ENCODE measurements at regions not wholly inside any gene's neighbourhood (a gene's known extent, or its start where the extent isn't known, plus 50 kb on each side); places are given as distances from the start of the nearest gene placed in this dataset.

DNA sequence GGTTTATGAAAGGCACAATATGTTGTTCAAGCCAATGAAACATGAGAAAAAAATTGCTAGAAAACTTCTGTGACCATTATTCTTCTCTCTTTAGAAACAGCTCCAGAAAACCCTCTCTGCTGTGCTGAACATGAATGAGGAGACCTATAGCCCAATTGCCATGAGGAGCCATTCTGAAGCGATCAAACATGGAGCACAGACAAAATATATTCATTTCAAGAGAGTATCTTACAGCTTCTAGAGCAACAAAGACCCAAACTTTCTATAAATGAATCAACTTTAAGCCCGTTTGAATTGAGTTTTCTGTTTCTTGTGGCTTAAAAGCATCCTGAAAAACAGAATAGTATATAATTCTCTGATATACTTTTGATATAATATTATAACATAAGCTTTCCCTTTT lies 83.4 kb upstream of the UCN3 start:
- H3K27me3 ChIP-seq = peaks cover 0 to 5% (median 0%) of the 10 kb centered on the region in 4 donors
- H3K4me1 ChIP-seq = no peaks in the 10 kb centered on the region
- TF ChIP-seq, protein P1, sequence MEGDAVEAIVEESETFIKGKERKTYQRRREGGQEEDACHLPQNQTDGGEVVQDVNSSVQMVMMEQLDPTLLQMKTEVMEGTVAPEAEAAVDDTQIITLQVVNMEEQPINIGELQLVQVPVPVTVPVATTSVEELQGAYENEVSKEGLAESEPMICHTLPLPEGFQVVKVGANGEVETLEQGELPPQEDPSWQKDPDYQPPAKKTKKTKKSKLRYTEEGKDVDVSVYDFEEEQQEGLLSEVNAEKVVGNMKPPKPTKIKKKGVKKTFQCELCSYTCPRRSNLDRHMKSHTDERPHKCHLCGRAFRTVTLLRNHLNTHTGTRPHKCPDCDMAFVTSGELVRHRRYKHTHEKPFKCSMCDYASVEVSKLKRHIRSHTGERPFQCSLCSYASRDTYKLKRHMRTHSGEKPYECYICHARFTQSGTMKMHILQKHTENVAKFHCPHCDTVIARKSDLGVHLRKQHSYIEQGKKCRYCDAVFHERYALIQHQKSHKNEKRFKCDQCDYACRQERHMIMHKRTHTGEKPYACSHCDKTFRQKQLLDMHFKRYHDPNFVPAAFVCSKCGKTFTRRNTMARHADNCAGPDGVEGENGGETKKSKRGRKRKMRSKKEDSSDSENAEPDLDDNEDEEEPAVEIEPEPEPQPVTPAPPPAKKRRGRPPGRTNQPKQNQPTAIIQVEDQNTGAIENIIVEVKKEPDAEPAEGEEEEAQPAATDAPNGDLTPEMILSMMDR (IDR thresholded peaks at IDR 0.05) = no peak
- no peaks in the 10 kb centered on the region for H3K36me3 ChIP-seq
- H3K27ac ChIP-seq = no peak overlapping the region
- intact Hi-C loops (cut with DNase I) = loop anchor here in 2 of 3 donors (10.0 kb wide), 2 partner anchors 267 to 437 kb away; no protein-coding TSS in a partner anchor
- ATAC-seq (no peak), DNase-seq (no peak), FAIRE-seq (no peak)
- no peaks in the 10 kb centered on the region for H3K9me3 ChIP-seq
- H3K4me3 ChIP-seq = no peak overlapping the region
- 63 to 67% methylated on average over 2 of the region's 2 CpGs for WGBS, 2 donors

DNA sequence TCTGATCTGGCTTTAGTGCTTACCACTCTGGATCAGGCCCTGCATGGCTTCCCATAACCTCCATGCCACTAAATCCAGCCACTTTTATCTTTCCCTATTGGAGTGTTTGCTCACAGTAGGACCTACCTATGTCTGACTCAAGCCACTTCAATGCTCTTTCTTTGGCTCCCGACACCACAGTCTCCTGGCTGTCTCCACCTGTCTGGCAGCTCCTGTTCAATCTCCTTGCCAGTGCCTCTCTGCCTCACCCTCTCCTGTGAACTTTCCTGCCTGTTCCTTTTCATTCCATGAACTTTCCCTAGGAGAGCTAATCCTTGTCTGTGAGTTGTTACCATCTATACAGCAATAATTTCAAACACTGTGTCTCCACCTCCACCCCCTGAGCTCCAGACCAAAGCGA lies 82.6 kb upstream of the UCN3 start:
- ATAC-seq = no peak
- 80 to 86% methylated on average over 2 of the region's 2 CpGs for WGBS, 2 donors
- H3K9me3 ChIP-seq = no peaks in the 10 kb centered on the region
- TF ChIP-seq, protein P1 (IDR thresholded peaks at IDR 0.05) = no peak
- DNase-seq = no peak
- H3K4me1 ChIP-seq = no peaks in the 10 kb centered on the region
- intact Hi-C loops (cut with DNase I) = loop anchor here in 2 of 3 donors (10.0 kb wide), 2 partner anchors 267 to 437 kb away; no protein-coding TSS in a partner anchor
- no peak overlapping the region for H3K27ac ChIP-seq
- no peak for FAIRE-seq
- H3K4me3 ChIP-seq = no peak overlapping the region
- H3K27me3 ChIP-seq = peaks cover 0 to 5% (median 0%) of the 10 kb centered on the region in 4 donors
- no peaks in the 10 kb centered on the region for H3K36me3 ChIP-seq

GRCh38 chr10:5283305-5284158 lies 81.2 kb upstream of the UCN3 start:
- no peaks in the 10 kb centered on the region for H3K4me1 ChIP-seq
- no peak overlapping the region for H3K27ac ChIP-seq
- ATAC-seq (peak; percentile 96 to 99 (median 98)), DNase-seq (peak; percentile 44 to 77 (median 60)), FAIRE-seq (no peak)
- no peaks in the 10 kb centered on the region for H3K9me3 ChIP-seq
- no peaks in the 10 kb centered on the region for H3K36me3 ChIP-seq
- 24 to 27% methylated on average over 14 of the region's 14 CpGs for WGBS, 2 donors
- intact Hi-C loops (cut with DNase I) = loop anchor here in 2 of 3 donors (10.0 kb wide), 2 partner anchors 269 to 439 kb away; no protein-coding TSS in a partner anchor
- peaks cover 0 to 5% (median 0%) of the 10 kb centered on the region in 4 donors for H3K27me3 ChIP-seq
- no peak overlapping the region for H3K4me3 ChIP-seq
- TF ChIP-seq, protein P1 (IDR thresholded peaks at IDR 0.05) = peak; percentile 46 to 62 (median 55)

DNA sequence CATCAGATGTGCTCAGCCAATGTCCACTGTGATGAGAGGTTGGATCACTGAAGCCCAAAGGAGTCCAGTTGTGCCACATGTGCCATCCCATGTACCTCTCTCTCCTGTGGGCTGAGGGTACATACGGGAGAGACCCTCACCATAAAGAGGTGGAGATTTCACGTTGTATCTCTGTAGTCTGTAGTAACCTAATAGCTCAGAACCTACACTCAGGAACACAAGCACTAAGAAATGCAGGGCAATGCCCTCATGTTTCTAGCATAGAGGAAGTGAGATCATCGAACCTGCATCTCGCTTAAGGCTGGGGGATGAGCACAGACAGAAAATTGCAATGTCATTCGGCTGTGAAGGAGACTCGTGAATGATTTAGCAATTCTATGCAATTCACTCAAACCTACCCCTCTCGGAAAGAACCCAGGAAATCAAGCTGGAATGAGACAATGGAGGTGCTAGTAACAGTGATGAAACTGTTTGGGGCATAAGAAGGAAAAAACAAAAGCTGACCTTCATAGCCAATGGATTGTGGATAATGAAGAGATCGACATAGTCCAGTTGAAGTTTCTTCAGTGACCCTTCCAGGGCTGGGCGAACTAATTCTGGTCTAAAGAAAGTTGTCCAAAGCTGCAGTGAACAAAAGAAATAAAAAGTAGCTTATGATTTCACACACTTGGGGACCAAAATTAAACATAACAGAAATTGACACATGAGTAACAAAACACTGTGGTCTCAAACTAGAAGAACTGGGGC lies 80.3 kb upstream of the UCN3 start:
- Histone ChIP-seq H3K27ac (no peak overlapping the region), H3K36me3 (no peaks in the 10 kb centered on the region), H3K4me1 (no peaks in the 10 kb centered on the region), H3K9me3 (no peaks in the 10 kb centered on the region), H3K27me3 (peaks cover 0 to 5% (median 0%) of the 10 kb centered on the region in 4 donors), H3K4me3 (no peak overlapping the region)
- ATAC-seq = peak in 2 of 4 donors; percentile 46 to 53
- TF ChIP-seq, protein P1 (IDR thresholded peaks at IDR 0.05) = no peak
- no peak for DNase-seq
- intact Hi-C loops (cut with DNase I) = loop anchor here in 2 of 3 donors (10.0 kb wide), 2 partner anchors 270 to 440 kb away; no protein-coding TSS in a partner anchor
- 45 to 60% methylated on average over 9 of the region's 9 CpGs for WGBS, 2 donors
- FAIRE-seq = no peak
